H9 (cell line): ENCODE measurements at regions not wholly inside any gene's neighbourhood (a gene's known extent, or its start where the extent isn't known, plus 50 kb on each side); places are given as distances from the start of the nearest gene placed in this dataset.
"Not testable (repeated sequence)": the region's sequence is repeated elsewhere in the genome, so short reads cannot be mapped to it uniquely, and the experiment has no call there.

Experiments used
- DNase-seq: peaks from one replicate; pipeline ENCODE4 v3.0.0-alpha.2; 2017
- H2AFZ ChIP-seq: one replicate; pipeline ENCODE4 v1.6.1; 2013; ENCODE audit warnings: mild to moderate bottlenecking, low read length, control low read depth, moderate library complexity
- H2AK5ac ChIP-seq: 2 replicates; pipeline ENCODE4 v1.6.1; 2013; ENCODE audit warnings: low read length, control low read depth, mixed read lengths; ENCODE audit not compliant: insufficient read length
- H2BK120ac ChIP-seq: one replicate; pipeline ENCODE4 v1.6.1; 2013; ENCODE audit warnings: low read depth, mild to moderate bottlenecking, low read length, control low read depth, inconsistent platforms; ENCODE audit not compliant: poor library complexity, severe bottlenecking
- H2BK12ac ChIP-seq: 2 replicates; pipeline ENCODE4 v1.6.1; 2013; ENCODE audit warnings: low read length, control low read depth, mixed read lengths, low read depth; ENCODE audit not compliant: insufficient read length
- H2BK15ac ChIP-seq: 2 replicates; pipeline ENCODE4 v1.6.1; 2013; ENCODE audit warnings: low read depth, low read length, control low read depth
- H2BK20ac ChIP-seq: one replicate; pipeline ENCODE4 v1.6.1; 2013; ENCODE audit warnings: low read depth, mild to moderate bottlenecking, low read length, control low read depth, inconsistent platforms; ENCODE audit not compliant: poor library complexity, severe bottlenecking
- H2BK5ac ChIP-seq: 2 replicates; pipeline ENCODE4 v1.6.1; 2013; ENCODE audit warnings: low read length, control low read depth, mixed read lengths; ENCODE audit not compliant: insufficient read length
- H3K14ac ChIP-seq: 2 replicates; pipeline ENCODE4 v1.6.1; 2013; ENCODE audit warnings: low read length, control low read depth; ENCODE audit not compliant: insufficient read depth
- H3K18ac ChIP-seq: 2 replicates; pipeline ENCODE4 v1.6.1; 2013; ENCODE audit warnings: low read depth, mild to moderate bottlenecking, mixed read lengths, low read length, control low read depth; ENCODE audit not compliant: insufficient read length
- H3K23ac ChIP-seq: 2 replicates; pipeline ENCODE4 v1.6.1; 2013; ENCODE audit warnings: low read length, control low read depth, mixed read lengths, low read depth; ENCODE audit not compliant: insufficient read length
- H3K23me2 ChIP-seq: 2 replicates; pipeline ENCODE4 v1.6.1; 2013; ENCODE audit warnings: low read depth, mild to moderate bottlenecking, mixed read lengths, low read length, control low read depth; ENCODE audit not compliant: insufficient read length, poor library complexity, severe bottlenecking
- H3K27ac ChIP-seq: 2 replicates; pipeline ENCODE4 v1.5.1; 2013; ENCODE audit warnings: low read length, control low read depth, mixed read lengths, low read depth; ENCODE audit not compliant: insufficient read length
- H3K27me3 ChIP-seq: 2 replicates; pipeline ENCODE4 v1.6.1; 2013; ENCODE audit warnings: low read length, control low read depth, inconsistent platforms; ENCODE audit not compliant: insufficient read depth
- H3K4ac ChIP-seq: 2 replicates; pipeline ENCODE4 v1.6.1; 2013; ENCODE audit warnings: low read depth, mild to moderate bottlenecking, control low read depth, inconsistent platforms, low read length, moderate library complexity
- H3K4me1 ChIP-seq: 2 replicates; pipeline ENCODE4 v1.6.1; 2013; ENCODE audit warnings: low read length, control low read depth, inconsistent platforms; ENCODE audit not compliant: insufficient read depth
- H3K4me2 ChIP-seq: 2 replicates; pipeline ENCODE4 v1.6.1; 2013; ENCODE audit warnings: low read length, control low read depth, mixed read lengths; ENCODE audit not compliant: insufficient read length, insufficient read depth
- H3K56ac ChIP-seq: 2 replicates; pipeline ENCODE4 v1.6.1; 2013; ENCODE audit warnings: low read depth, mild to moderate bottlenecking, mixed read lengths, low read length, control low read depth; ENCODE audit not compliant: insufficient read length
- H3K79me1 ChIP-seq: 2 replicates; pipeline ENCODE4 v1.6.1; 2013; ENCODE audit warnings: low read depth, mild to moderate bottlenecking, moderate library complexity, low read length, control low read depth, inconsistent platforms; ENCODE audit not compliant: insufficient read depth, poor library complexity, severe bottlenecking
- H3K79me2 ChIP-seq: 2 replicates; pipeline ENCODE4 v1.6.1; 2013; ENCODE audit warnings: low read length, control low read depth, inconsistent platforms; ENCODE audit not compliant: insufficient read depth
- H3K9ac ChIP-seq: 2 replicates; pipeline ENCODE4 v1.6.1; 2013; ENCODE audit warnings: low read length, control low read depth, mixed read lengths; ENCODE audit not compliant: insufficient read length; ENCODE audit errors: extremely low read depth
- H3K9me3 ChIP-seq: one replicate; pipeline ENCODE4 v1.6.1; 2013; ENCODE audit warnings: low read depth, low read length, inconsistent platforms; ENCODE audit not compliant: control insufficient read depth
- H3T11ph ChIP-seq: one replicate; pipeline ENCODE4 v1.6.1; 2013; ENCODE audit warnings: mild to moderate bottlenecking, low read length, control low read depth, inconsistent platforms
- H4K20me1 ChIP-seq: one replicate; pipeline ENCODE4 v1.6.1; 2013; ENCODE audit not compliant: control insufficient read depth, insufficient read length, insufficient read depth
- H4K5ac ChIP-seq: 2 replicates; pipeline ENCODE4 v1.6.1; 2013; ENCODE audit warnings: low read depth, mild to moderate bottlenecking, mixed read lengths, low read length, control low read depth; ENCODE audit not compliant: insufficient read length
- H4K8ac ChIP-seq: replicated peaks from 2 replicates; pipeline ENCODE4 v1.6.1; 2013; ENCODE audit warnings: low read length, control low read depth, mixed read lengths, low read depth; ENCODE audit not compliant: insufficient read length
- H4K91ac ChIP-seq: 2 replicates; pipeline ENCODE4 v1.6.1; 2013; ENCODE audit warnings: low read depth, mild to moderate bottlenecking, moderate library complexity, mixed read lengths, low read length, control low read depth; ENCODE audit not compliant: insufficient read length
- H3K27ac Mint-ChIP-seq, 3 experiments: 2 replicates in 2 of 3; 3 replicates in 1 of 3; pipeline ENCODE4 v1.8.0; 2020 to 2021; ENCODE audit warnings: mixed read lengths in 3 of 3, mild to moderate bottlenecking in 1 of 3, moderate library complexity in 1 of 3
- H3K27me3 Mint-ChIP-seq: 2 replicates; pipeline ENCODE4 v1.8.0; 2021; ENCODE audit warnings: low read depth, mild to moderate bottlenecking, moderate library complexity, mixed read lengths
- H3K36me3 Mint-ChIP-seq, 3 experiments: 2 replicates in 2 of 3; 3 replicates in 1 of 3; pipeline ENCODE4 v1.8.0; 2020 to 2021; ENCODE audit warnings: low read depth in 3 of 3, mixed read lengths in 3 of 3; ENCODE audit not compliant: insufficient read depth in 1 of 3
- H3K4me1 Mint-ChIP-seq, 2 experiments: 2 replicates each; pipeline ENCODE4 v1.8.0; 2020; ENCODE audit warnings: mixed read lengths in 2 of 2
- H3K4me3 Mint-ChIP-seq, 2 experiments: 2 replicates in 1 of 2; 3 replicates in 1 of 2; pipeline ENCODE4 v1.8.0; 2020 to 2021; ENCODE audit warnings: mild to moderate bottlenecking in 2 of 2, mixed read lengths in 2 of 2, moderate library complexity in 1 of 2
- H3K9me3 Mint-ChIP-seq, 2 experiments: 2 replicates in 1 of 2; 3 replicates in 1 of 2; pipeline ENCODE4 v1.8.0; 2020; ENCODE audit warnings: mild to moderate bottlenecking in 2 of 2, mixed read lengths in 2 of 2, moderate library complexity in 1 of 2
- CTCF ChIP-seq: fragments of 200-600 bp; sonication (generic); conservative IDR thresholded peaks from 3 replicates; pipeline ENCODE4 v1.8.0; 2021; ENCODE audit warnings: antibody characterized with exemption, mild to moderate bottlenecking
- WGBS: extraction: QIAGEN DNeasy Blood & Tissue Kit; methylation state at CpG from one replicate; pipeline ENCODE4 v1.1.7; 2013; ENCODE audit warnings: missing lambda C conversion rate, low lambda C conversion rate, mixed read lengths; ENCODE audit not compliant: insufficient read length; ENCODE audit errors: extremely low coverage; 5-methylcytosine and 5-hydroxymethylcytosine counted together

GRCh38 chr3:181596126-181596525, 115.6 kb upstream of the SOX2 start:
- Histone ChIP-seq H3K9ac (no peak overlapping the region), H3K23ac (no peak overlapping the region), H2BK5ac (no peak overlapping the region), H3K79me1 (no peaks in the 10 kb centered on the region), H2BK15ac (no peak overlapping the region), H2BK120ac (no peak overlapping the region), H3K23me2 (no peaks in the 10 kb centered on the region), H3K4ac (no peak overlapping the region), H4K20me1 (no peaks in the 10 kb centered on the region), H3K27me3 (no peaks in the 10 kb centered on the region), H3K4me1 (no peaks in the 10 kb centered on the region), H2BK20ac (no peak overlapping the region), H3K9me3 (no peaks in the 10 kb centered on the region), H3K27ac (no peak overlapping the region), H2BK12ac (no peak overlapping the region), H3K4me2 (no peak overlapping the region), H3K18ac (no peak overlapping the region), H2AFZ (no peak overlapping the region), H4K5ac (no peak overlapping the region), H3K14ac (no peak overlapping the region), H2AK5ac (no peak overlapping the region), H3K79me2 (no peaks in the 10 kb centered on the region), H3K56ac (no peak overlapping the region), H3T11ph (no peak overlapping the region), H4K91ac (no peak overlapping the region), H4K8ac (no peak overlapping the region)
- TF ChIP-seq CTCF = no peak
- Mint-ChIP-seq H3K9me3 (peaks cover 5 to 9% of the 10 kb centered on the region in 2 experiments; a peak in 4 of 5 replicates), H3K36me3 (peaks cover 0 to 4% (median 0%) of the 10 kb centered on the region in 3 experiments; a peak in 2 of 7 replicates), H3K27me3 (no peaks in the 10 kb centered on the region), H3K4me1 (peaks cover 8% of the 10 kb centered on the region in 2 experiments; a peak in 3 of 4 replicates), H3K4me3 (no peak overlapping the region), H3K27ac (peak overlapping the region in 1 of 3 experiments; percentile 39; a peak in 1 of 7 replicates)
- DNase-seq = no peak

DNA sequence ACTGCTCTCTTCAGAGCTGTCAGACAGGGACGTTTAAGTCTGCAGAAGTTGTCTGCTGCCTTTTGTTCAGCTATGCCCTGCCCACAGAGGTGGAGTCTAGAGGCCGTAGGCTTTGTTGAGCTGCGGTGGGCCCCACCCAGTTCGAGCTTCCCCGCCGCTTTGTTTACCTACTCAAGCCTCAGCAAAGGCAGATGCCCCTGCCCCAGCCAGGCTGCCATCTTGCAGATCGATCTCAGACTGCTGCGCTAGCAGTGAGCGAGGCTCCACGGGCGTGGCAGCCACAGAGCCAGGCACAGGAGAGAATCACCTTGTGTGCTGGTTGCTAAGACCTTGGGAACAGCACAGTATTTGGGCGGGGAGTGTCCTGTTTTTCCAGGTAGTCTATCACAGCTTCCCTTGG, 120.8 kb upstream of the SOX2 start:
- peak; percentile 34 for DNase-seq
- not testable (repeated sequence) for H4K20me1 ChIP-seq, H3K4me1 Mint-ChIP-seq, H3K4me1 ChIP-seq, H4K8ac ChIP-seq, H3K4ac ChIP-seq, H3K23ac ChIP-seq, H3K9ac ChIP-seq, H3K14ac ChIP-seq, H3K18ac ChIP-seq, H3K9me3 ChIP-seq, H4K91ac ChIP-seq, H2AFZ ChIP-seq, H3K27ac Mint-ChIP-seq, H3K27me3 Mint-ChIP-seq, H4K5ac ChIP-seq, H3K27me3 ChIP-seq, H2BK15ac ChIP-seq, H3K23me2 ChIP-seq, H3K4me2 ChIP-seq, H2AK5ac ChIP-seq, H2BK5ac ChIP-seq, H3K4me3 Mint-ChIP-seq, H3K27ac ChIP-seq, H2BK20ac ChIP-seq, H3K79me2 ChIP-seq, H2BK120ac ChIP-seq, H3K79me1 ChIP-seq, H2BK12ac ChIP-seq, H3T11ph ChIP-seq, H3K56ac ChIP-seq
- Mint-ChIP-seq H3K36me3 (peaks cover 2 to 28% (median 20%) of the 10 kb centered on the region in 3 experiments; a peak in 6 of 7 replicates), H3K9me3 (peaks cover 21 to 32% of the 10 kb centered on the region in 2 experiments)
- no CpG with 5 or more reads among the region's 12 CpGs for WGBS
